BJ (cell line): ENCODE measurements at regions not wholly inside any gene's neighbourhood (a gene's known extent, or its start where the extent isn't known, plus 50 kb on each side); places are given as distances from the start of the nearest gene placed in this dataset.
"Not testable (repeated sequence)": the region's sequence is repeated elsewhere in the genome, so short reads cannot be mapped to it uniquely, and the experiment has no call there.

ENCODE experiments used
- CTCF ChIA-PET: fragments of 350-600 bp; formaldehyde crosslinking; extraction: SDS; loops from one replicate; lab custom pipeline; 2021; ENCODE audit warnings: antibody characterized with exemption, inconsistent platforms; lab: Yijun Ruan, JAX
- POLR2A ChIA-PET: fragments of 300-600 bp; sonication (Branson Sonifier 250); formaldehyde crosslinking; extraction: SDS; loops from one replicate; lab custom pipeline; 2021; ENCODE audit warnings: antibody characterized with exemption; lab: Charles Lee
- DNase-seq: peaks from one replicate; pipeline ENCODE4 v3.0.0-alpha.2; 2011; ENCODE audit warnings: low read depth
- H3K27me3 ChIP-seq: 2 replicates; pipeline ENCODE4 v1.6.0; 2011; ENCODE audit warnings: low read length; ENCODE audit not compliant: control insufficient read depth, insufficient read depth
- H3K36me3 ChIP-seq: 2 replicates; pipeline ENCODE4 v1.5.1; 2011; ENCODE audit warnings: low read length; ENCODE audit not compliant: control insufficient read depth, insufficient read depth
- H3K4me3 ChIP-seq: 2 replicates; pipeline ENCODE4 v1.5.1; 2011; ENCODE audit warnings: low read depth, mild to moderate bottlenecking, control low read depth, low read length
- CTCF ChIP-seq: IDR thresholded peaks from 2 replicates; pipeline ENCODE4 v1.5.1; 2011; ENCODE audit warnings: low read depth, mild to moderate bottlenecking, control low read depth, inconsistent platforms, low read length, moderate library complexity; ENCODE audit not compliant: insufficient read depth

GRCh38 chr3:19825193-19825592 lies 108.8 kb downstream of the EFHB start:
- no peak for DNase-seq
- no peak for TF ChIP-seq CTCF
- Histone ChIP-seq H3K27me3 (no peaks in the 10 kb centered on the region), H3K4me3 (no peak overlapping the region), H3K36me3 (no peaks in the 10 kb centered on the region)
- ChIA-PET POLR2A (no interaction called here), CTCF (no interaction called here)

GRCh38 chr3:19822805-19823204 lies 111.2 kb downstream of the EFHB start:
- POLR2A ChIA-PET, result no interaction called here
- CTCF ChIA-PET, result no interaction called here
- no peak for TF ChIP-seq CTCF
- no peak for DNase-seq
- H3K4me3 ChIP-seq, result no peak overlapping the region
- no peaks in the 10 kb centered on the region for H3K36me3 ChIP-seq
- H3K27me3 ChIP-seq, result no peaks in the 10 kb centered on the region

GRCh38 chr3:19816631-19817030 lies 117.4 kb downstream of the EFHB start:
- ChIA-PET CTCF (no interaction called here), POLR2A (no interaction called here)
- no peak overlapping the region for H3K4me3 ChIP-seq
- no peak for DNase-seq
- TF ChIP-seq CTCF, result no peak
- H3K36me3 ChIP-seq, result no peaks in the 10 kb centered on the region
- no peaks in the 10 kb centered on the region for H3K27me3 ChIP-seq

- POLR2A ChIA-PET, result no interaction called here
- H3K4me3 ChIP-seq, result no peak overlapping the region
- no peak for DNase-seq
- TF ChIP-seq CTCF, result no peak
- H3K36me3 ChIP-seq, result no peaks in the 10 kb centered on the region
- CTCF ChIA-PET, result no interaction called here
- no peaks in the 10 kb centered on the region for H3K27me3 ChIP-seq
Measured at GRCh38 chr3:19815805-19816204, 118.2 kb downstream of the EFHB start.

GRCh38 chr3:19813743-19814142 lies 120.3 kb downstream of the EFHB start:
- H3K27me3 ChIP-seq, H3K36me3 ChIP-seq, H3K4me3 ChIP-seq, DNase-seq, POLR2A ChIA-PET, CTCF ChIA-PET: not testable (repeated sequence)

- Histone ChIP-seq H3K27me3 (no peaks in the 10 kb centered on the region), H3K4me3 (no peak overlapping the region), H3K36me3 (no peaks in the 10 kb centered on the region)
- no peak for TF ChIP-seq CTCF
- DNase-seq, result no peak
- CTCF ChIA-PET, result no interaction called here
- POLR2A ChIA-PET, result no interaction called here
Measured at GRCh38 chr3:19811689-19812088, 122.3 kb downstream of the EFHB start.
